IPS DF 19.7 (cell line): ENCODE measurements at regions not wholly inside any gene's neighbourhood (a gene's known extent, or its start where the extent isn't known, plus 50 kb on each side); places are given as distances from the start of the nearest gene placed in this dataset.

ENCODE experiments used
- DNase-seq: peaks from one replicate; pipeline ENCODE4 v3.0.0-alpha.2; 2013; ENCODE audit warnings: low read depth, low spot score

DNA sequence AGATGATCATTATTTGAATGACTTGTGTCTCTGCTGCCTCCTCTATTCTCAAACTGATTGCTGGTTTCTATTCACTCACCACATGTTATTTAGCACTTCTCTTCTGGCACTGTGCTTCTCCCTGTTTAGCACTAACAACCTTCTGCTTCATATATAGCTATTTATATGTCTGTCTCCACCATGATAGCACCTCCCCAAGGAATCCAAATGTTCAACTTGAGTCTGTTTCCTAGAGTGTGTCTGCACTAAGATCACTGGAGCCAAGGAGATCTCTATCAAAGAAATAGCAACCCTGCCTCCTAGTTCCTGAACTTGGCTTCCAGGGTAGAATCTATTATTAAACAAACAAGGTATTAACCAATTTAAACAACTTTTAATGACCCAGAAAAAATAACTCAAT is 104.5 kb downstream of the CYP26A1 start:
- DNase-seq = no peak

DNA sequence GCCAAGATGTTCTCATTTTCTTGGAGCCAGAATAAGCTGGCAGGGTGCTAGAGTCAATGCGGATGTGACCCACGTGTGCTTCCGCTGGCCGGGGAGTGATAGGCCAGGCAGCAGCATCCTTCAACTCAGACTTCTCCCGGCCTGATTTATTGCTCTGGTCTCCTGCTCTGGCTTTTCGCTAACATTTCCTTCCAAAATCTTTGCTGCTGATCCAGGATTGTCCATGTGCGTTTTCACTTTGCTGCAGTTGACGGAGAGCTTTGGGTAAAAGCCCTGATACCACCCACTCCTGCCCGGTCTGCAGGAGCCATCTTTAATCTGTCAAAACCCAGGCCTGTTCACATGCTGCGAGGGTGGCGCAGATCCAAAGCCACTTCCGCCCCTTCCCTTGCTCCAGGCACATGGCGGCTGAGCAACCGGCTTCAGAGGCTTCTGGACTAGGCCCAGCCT is 106.8 kb downstream of the CYP26A1 start:
- DNase-seq = no peak

GRCh38 chr10:93181271-93182048 is 107.8 kb downstream of the CYP26A1 start:
- DNase-seq = no peak

- no peak for DNase-seq
Observed at GRCh38 chr10:93182049-93182327, 108.3 kb downstream of the CYP26A1 start.

DNA sequence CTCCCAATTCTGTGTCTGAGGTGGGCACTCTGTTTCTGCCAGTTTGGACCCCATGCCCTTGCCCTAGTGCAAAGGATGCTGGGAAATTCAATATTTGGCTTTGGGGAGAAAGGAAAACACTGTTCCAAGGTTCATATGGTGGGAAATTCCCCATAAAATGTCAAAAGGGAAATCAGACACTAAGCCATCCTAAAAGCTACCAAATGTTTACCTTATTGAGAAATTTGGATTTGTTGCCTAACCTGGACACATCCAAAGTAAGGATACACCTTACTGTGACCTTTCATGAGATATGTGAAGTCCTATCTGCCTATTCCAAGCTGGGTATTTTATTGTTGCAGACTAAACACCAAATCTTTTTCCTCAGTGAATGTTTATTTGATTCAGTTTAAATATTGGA is 109.1 kb downstream of the CYP26A1 start:
- no peak for DNase-seq

GRCh38 chr10:93186653-93187052 is 113.0 kb downstream of the CYP26A1 start:
- no peak for DNase-seq

- no peak for DNase-seq
Observed at GRCh38 chr10:93189944-93190343, 116.3 kb downstream of the CYP26A1 start.

DNA sequence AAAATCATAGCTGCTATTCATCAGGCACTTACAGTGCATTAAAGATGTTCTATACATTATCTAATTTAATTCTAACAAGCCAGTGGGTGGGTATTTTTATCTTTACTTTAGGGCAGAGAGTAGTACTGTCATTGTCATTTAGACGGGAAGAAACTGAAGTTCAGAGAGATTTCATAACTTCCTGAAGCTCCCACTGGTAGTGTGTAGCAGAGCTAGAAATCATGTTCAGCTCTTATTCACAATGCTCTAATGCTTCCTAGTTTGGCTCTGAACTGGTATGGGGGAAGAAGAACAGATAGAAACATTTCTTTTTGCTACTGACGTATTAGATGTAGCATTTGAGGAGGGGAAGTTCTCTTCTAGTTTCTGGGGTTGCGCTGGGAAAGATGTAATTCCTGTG is 116.7 kb downstream of the CYP26A1 start:
- no peak for DNase-seq

- DNase-seq = no peak
Observed at GRCh38 chr10:93193906-93194305, 120.2 kb downstream of the CYP26A1 start.

DNA sequence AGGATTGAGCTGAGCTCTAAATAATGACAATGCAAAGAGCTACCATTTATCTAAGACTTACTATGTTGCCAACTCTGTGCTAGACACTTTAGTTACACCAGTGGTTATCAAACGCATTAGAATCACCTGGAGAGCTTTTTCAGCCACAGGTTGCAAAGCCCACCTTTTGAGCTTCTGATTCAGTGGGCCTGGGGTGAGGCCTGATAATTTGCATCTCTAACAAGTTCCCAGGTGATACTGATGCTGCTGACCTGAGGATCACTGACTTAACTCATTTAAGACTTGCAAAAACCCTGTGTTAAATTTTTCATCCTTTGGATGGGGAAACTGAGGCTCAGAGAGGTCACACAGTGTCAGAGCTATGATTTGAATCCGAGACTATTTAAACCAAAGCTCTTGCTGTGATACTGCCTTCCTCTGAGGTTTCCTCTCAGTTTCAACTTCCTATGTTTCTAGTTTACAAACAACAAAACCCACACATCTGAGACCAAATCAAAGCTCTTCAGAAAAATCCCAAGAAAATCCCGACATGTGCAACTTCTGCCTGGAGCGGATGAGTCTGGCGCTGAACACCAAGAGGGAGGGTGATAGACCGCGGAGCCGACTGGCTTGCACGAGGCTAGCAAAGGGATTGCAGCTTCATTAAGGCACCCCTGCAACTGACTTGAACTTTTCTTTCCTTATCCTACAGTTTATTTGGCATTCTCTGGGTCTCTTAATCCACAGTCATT is 124.9 kb downstream of the CYP26A1 start:
- no peak for DNase-seq

- no peak for DNase-seq
Observed at GRCh38 chr10:93199191-93199751, 125.6 kb downstream of the CYP26A1 start.

DNA sequence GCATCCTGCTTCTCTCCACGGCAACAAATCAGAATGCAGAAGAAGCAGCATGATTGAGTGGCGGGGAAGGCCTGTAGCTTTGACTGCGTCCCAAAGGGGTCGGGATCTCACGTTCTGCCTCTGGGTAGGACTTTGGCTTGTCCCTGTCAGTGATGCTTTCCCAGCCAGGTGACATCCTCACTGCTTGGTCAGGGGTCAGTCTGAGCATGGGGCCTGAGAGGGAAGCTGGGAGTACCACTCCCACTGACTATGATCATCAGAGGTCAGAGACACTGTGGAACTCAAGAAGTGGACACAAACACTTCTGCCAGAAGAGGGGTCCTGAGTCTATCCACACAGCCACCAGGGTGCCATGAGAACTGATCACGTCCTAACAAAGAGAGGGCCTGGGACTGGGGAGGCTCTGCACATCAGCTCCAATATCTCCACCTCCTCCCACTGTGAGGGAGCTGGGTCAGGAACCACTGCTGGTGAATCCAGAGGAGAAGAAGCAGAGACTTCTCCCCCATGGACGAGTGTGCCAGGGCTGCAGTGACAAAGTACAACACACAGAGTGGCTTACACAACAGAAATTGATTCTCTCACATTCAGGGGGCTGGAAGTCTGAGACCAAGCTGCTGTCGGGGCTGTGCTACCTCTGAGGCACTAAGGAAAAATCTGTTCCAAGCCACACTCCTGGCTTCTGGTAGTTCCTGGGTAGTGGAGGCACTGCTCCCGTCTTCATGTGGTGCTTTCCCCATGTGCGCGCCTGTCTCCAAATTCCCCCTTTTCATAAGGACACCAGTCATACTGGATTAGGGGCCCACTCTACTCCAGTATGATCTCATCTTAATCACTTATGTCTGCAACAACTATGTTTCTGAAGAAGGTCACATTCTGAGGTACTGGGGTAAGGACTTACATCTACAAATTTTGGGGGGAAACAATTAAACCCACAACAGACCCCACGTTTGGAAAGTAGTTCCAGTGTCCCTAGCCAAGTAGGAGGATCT is 131.1 kb downstream of the CYP26A1 start:
- DNase-seq = no peak

- peak; percentile 42 for DNase-seq
Observed at GRCh38 chr10:93206652-93207051, 133.0 kb downstream of the CYP26A1 start.

- DNase-seq = no peak
Observed at GRCh38 chr10:93208717-93209464, 135.2 kb downstream of the CYP26A1 start.

- no peak for DNase-seq
Observed at GRCh38 chr10:93211991-93212390, 138.3 kb downstream of the CYP26A1 start.

DNA sequence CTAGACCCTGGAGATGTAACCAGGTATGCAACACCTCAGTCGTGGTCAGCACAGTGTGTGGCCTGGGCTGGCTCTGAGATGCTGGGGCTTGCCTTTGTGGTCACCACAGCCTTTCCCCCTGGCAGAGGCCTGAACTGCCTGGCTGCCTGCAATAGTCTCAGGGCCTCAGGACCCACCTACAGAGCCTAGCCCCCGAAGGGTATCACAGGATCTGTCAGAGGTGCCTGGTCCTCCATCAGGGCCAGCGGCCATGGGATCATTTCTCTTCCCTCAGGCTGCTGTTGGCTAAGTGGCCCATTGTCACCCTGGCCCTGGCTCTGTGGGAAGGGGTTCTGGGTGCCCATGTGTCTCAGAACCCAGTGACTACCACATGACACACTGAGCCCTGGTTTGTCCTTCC is 141.6 kb downstream of the CYP26A1 start:
- DNase-seq = no peak

DNA sequence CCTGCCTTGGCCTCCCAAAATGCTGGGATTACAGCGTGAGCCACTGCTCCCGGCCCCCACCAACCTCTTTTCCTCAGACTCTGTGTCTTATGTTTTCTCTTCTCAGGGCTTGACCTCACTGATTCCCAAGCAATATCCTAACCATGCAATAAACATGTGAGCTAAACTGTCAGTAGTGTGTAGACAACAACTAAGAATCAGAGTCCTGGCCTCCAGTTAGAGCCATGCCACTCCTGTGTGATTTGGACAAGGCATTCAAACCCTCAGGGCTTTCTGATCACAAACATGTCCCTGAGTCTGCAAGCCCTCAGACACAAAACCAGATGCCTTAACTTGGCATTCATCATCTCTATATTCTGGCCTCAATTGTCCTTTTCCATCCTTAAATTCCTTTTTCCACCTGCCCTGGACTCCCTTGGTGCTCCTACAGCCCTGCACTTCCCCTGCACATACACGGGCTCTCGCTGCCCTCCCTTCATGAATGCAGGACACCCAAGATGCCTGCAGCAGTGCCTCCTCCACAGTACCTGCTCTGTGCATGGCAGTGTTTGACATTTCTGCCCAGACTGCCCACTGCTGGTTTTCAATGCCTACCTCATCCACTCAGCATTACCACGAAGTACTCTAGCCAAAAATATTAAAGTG is 142.8 kb downstream of the CYP26A1 start:
- DNase-seq = no peak

DNA sequence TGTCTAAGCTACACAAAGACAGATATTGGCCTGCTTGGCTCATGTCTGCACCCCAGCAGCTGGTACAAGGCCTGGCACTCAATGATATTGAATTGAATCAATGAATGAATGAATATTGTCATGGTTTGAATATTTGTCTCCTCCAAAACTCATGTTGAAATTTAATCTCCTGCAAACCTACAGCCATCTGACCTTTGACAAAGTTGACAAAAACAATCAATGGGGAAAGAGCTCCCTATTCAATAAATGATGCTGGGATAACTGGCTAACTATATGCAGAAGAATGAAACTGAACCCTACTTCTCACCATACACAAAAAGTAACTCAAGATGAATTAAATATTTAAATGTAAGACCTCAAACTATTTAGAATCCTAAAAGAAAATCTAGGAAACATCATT is 144.7 kb downstream of the CYP26A1 start:
- no peak for DNase-seq

GRCh38 chr10:93219347-93219746 is 145.7 kb downstream of the CYP26A1 start:
- no peak for DNase-seq

GRCh38 chr10:93220296-93221170 is 146.8 kb downstream of the CYP26A1 start:
- DNase-seq = no peak
